GOT3 (cell line): ENCODE measurements at regions not wholly inside any gene's neighbourhood (a gene's known extent, or its start where the extent isn't known, plus 50 kb on each side); places are given as distances from the start of the nearest gene placed in this dataset.

Experiments
- DNase-seq: peaks from one replicate; lab custom pipeline; 2025; ENCODE audit warnings: mixed read lengths; lab: John Stamatoyannopoulos, UW

GRCh38 chr13:103199380-103200088, 133.3 kb upstream of the SLC10A2 start:
- DNase-seq: no peak

DNA sequence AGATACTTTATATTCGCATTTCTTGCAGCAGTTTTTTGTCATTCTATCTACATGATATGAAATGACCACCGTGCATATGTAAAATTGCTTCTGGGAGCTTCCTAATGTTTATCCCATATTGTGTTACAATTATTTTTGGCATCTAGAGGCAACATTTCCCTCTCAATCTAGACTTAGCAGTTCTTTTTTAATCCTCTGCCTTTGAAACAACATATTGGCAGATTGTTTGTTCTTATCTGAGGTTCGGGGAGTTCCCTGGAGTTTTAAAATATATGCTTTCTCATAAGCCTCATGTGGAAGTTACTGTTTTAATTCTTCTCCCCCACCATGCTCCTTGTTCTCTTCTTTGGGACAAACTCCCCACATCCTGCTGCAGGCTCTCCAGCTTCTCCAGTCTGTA, 130.1 kb upstream of the SLC10A2 start:
- DNase-seq: no peak

DNA sequence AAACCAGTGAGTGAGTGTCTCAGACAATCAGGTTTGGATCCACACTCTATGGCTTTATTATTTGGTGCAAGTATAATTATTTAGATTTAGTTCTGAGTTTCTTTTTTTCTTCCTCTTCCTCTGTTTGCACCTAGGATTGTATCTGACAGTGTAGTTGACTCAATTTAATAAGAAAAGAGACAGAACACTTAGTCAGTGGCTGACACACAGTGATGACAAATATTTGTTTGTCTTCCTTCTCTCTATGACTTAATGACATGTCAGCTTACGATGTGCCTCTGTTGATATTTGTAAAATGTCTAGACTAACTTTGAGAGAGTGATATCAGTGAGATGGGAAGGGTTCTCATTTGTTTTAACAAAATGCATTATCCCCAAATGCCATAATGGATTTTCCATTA, 129.5 kb upstream of the SLC10A2 start:
- DNase-seq: no peak

DNA sequence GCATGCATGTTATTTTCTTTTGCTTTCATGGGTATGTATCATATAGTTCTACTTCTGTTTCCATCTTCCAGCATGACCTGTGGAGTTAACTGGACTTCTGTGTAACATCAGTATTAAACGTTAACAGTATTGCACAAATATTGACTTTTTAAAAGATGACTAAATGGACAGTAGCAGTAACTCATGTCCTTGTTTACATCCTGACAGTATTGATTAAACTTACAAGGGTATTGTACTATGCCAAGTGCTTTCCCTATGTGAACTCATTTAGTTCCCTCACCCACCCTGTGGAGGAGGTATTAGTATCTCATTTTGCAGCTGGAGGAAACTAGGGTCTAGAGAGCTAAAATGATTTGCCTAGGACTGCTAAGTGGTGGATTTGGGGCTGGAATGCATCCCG, 128.7 kb upstream of the SLC10A2 start:
- no peak for DNase-seq

GRCh38 chr13:103192511-103193135, 126.4 kb upstream of the SLC10A2 start:
- DNase-seq: no peak

GRCh38 chr13:103190841-103191240, 124.6 kb upstream of the SLC10A2 start:
- no peak for DNase-seq

DNA sequence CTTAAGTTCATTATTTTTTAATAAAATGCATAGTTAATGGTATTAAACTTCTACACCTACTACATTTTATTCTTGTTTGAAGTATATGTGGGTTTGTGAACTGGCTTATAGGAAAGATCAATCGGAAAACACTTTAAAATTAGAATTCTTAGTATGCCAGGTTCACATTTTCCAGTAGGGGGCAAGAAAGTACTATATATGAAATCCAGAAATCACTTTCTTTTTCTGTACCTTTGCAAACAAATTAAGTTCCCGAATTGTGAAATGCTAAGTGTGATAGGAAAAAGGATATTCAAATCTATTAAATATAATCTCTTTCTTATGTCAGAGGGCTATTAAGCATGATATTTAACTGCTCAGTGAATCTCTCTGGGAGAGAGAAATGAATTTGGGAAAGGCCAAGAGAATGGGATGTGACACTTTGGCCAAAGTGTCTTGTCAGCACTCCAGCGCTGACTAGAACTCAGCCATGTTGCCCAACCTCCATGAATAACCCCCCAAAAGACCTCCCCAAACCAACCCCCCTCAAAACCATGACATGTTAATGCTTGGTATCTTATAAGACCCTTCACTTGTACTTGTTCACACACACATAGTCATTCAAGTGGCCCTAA, 122.6 kb upstream of the SLC10A2 start:
- no peak for DNase-seq

GRCh38 chr13:103187721-103188156, 121.5 kb upstream of the SLC10A2 start:
- no peak for DNase-seq

DNA sequence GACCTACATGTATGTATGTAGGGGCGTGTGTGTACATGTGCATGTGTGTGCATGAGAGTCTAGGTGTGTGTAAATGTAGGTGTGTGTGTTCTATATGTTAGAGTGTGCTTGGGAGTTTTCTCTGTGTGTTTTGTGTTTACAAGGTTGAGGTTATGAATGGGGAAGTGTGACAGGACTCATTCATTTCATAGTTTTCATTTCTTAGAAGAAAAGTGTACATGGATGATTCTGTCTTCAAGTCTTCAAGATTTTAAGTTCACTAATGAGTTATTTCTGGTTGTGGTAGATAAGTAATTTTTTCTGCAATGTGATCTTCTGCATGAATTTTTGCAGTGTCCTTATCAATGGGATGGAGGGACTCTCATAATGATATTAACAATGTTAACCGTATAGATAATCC, 118.2 kb upstream of the SLC10A2 start:
- DNase-seq: no peak

DNA sequence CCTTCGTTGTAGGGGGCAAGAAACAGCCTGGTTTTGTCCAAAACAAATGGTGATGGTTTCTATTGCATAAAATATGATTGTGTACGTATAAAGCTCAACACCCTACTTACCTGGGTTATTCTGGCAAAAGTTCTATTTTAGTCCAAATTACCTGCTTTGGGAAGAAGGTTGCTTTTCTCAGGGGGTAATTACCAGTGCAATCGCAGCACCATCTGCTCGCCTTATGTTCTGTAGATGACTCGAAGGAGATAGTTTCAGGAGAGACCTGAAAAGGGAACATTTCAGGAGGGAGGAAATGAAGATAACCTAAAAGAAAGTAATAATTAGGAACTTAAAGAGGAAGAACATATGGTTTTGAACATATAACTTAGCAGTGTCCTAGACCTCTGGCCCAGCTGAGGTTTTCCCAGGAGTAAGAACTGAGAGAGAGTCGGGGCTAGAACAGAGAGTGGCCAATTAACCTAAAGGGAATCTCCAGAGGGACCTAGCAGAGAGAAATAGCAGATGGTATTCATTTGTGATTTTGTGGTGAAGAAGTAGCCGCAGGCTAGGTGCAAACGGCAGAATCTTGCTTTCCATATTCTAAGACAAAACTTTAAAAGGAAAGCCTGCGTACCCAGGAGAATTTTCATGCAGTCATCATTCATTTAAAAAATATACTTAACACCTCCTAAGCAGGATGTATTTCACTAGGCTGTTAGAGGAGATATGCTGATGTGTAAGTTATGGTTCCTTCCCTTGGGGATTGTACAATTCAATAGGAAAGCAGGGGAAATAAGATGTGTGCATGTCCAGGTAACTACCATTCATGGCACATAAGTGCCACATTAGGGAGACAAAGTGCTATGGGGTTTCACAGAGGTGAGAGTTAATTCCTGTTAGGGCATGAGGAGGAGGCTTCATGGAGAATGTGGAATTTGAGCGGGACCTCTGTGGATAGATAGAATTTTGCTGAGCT, 113.0 kb upstream of the SLC10A2 start:
- no peak for DNase-seq

DNA sequence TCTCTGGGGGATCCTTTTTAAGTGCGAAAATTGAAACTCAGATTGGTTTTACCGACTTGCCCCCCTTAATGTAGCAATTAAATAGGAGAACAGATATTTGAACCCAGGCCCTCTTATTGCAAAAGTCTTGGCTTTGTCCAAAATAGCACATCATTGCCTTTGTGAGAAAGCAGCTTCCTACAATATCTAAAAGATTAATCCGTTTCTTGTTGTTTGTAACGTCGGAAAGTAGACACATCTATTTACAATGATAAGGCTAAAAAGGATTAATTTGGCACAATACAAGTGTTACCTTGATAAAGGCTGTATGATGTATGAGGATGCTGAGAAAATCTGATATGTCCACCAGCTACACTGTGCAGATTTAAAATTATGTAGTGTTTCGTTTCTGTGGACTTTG, 108.7 kb upstream of the SLC10A2 start:
- no peak for DNase-seq

- DNase-seq: no peak
Measured at GRCh38 chr13:103168901-103169508, 102.8 kb upstream of the SLC10A2 start.

GRCh38 chr13:103164251-103164650, 98.0 kb upstream of the SLC10A2 start:
- no peak for DNase-seq

DNA sequence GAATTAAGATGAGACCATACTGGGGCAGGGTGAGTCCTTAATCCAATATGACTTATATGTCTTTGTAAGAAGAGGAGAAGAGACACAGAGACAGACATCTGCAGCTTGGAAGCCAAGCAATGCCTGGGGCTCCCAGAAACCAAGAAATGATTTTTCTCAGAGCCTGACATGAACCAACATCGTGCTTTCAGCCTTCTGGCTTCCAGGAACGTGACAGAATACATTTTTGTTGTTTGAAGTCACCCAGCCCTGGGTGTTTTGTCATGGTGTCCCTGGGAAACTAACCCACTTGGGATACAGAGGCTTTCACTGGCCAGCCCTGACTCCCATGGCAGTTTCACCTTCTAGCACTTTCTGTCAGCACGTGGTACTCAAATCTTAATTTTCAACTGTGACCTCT, 95.3 kb upstream of the SLC10A2 start:
- no peak for DNase-seq

- no peak for DNase-seq
Measured at GRCh38 chr13:103157434-103158145, 91.4 kb upstream of the SLC10A2 start.

DNA sequence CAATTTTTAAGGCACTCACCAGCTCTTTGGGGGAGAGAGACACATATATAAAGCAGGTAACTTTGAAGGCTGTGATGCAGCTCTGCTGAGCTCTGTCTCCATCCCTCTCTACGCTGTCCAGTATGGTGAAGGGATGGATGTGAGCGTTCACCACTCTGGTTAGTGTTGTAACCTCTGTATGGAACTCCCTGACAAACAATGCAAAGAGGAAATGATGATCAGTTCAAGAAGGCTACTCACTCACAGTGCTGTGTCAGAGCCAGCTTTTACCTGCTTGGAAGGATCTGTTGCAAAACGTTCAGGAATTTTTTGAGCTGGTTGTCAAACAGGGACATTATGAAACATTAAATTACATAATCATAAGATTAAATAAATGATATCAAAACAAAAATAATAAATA, 90.8 kb upstream of the SLC10A2 start:
- DNase-seq: no peak

- no peak for DNase-seq
Measured at GRCh38 chr13:103156346-103156998, 90.3 kb upstream of the SLC10A2 start.

- no peak for DNase-seq
Measured at GRCh38 chr13:103153466-103153865, 87.2 kb upstream of the SLC10A2 start.

- DNase-seq: no peak
Measured at GRCh38 chr13:103147961-103148360, 81.7 kb upstream of the SLC10A2 start.

DNA sequence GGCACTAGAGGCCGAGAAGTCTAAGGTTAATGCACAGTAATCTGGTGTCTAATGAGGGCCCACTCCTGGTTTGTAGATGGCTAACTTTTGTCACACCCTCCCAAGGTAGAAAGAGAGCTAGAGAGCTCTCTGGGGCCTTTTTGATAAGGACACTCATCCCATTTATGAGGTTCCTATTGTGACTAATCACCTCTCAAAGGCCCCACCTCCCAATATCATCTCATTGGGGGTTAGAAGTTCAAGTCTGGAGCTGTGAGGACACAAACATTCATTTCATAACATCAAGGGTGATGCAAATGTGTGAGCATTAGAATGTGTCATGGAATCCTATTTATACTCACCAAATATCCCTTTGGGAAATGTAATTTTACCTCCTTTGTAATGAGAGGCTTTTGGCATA, 79.2 kb upstream of the SLC10A2 start:
- DNase-seq: no peak

DNA sequence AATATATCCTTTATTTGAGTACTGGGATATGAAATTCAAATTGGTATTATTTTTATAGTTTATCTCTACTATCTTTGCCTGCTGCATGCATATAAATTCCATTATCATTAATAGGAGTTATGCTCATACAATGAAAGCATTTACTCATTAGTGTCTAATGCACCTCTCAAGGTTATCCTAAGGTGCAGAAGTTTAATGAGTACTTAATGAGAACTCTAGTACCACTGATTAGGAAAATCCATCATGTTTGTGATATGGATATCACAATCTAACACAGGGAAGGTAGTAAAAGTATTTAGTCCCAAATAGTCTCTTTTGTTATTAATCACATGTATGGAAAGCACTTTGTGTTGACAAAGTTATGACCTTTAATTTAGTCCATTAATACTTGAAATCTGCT, 77.2 kb upstream of the SLC10A2 start:
- no peak for DNase-seq
